Dermis microvascular lymphatic vessel endothelial cell (primary cell): ENCODE measurements at regions not wholly inside any gene's neighbourhood (a gene's known extent, or its start where the extent isn't known, plus 50 kb on each side); places are given as distances from the start of the nearest gene placed in this dataset.
"Not testable (repeated sequence)": the region's sequence is repeated elsewhere in the genome, so short reads cannot be mapped to it uniquely, and the experiment has no call there.

Experiments
- DNase-seq, 2 donors: peaks; one replicate each; pipeline versions ENCODE4 v3.0.0 to v3.0.0-alpha.2; 2010; ENCODE audit warnings: low read depth in 2 of 2

GRCh38 chr14:26304056-26304455 is 293.8 kb downstream of the NOVA1 start:
- DNase-seq, result no peak

GRCh38 chr14:26293909-26294308 is 303.9 kb downstream of the NOVA1 start:
- no peak for DNase-seq

- DNase-seq, result no peak
These were observed 307.8 kb downstream of the NOVA1 start for GRCh38 chr14:26289891-26290486.

GRCh38 chr14:26286913-26287205 is 311.0 kb downstream of the NOVA1 start:
- DNase-seq, result no peak

GRCh38 chr14:26286081-26286912 is 311.5 kb downstream of the NOVA1 start:
- DNase-seq, result no peak

GRCh38 chr14:26282578-26282977 is 315.3 kb downstream of the NOVA1 start:
- no peak for DNase-seq

GRCh38 chr14:26282011-26282410 is 315.8 kb downstream of the NOVA1 start:
- not testable (repeated sequence) for DNase-seq

GRCh38 chr14:26281280-26281998 is 316.4 kb downstream of the NOVA1 start:
- no peak for DNase-seq

- DNase-seq, result no peak
These were observed 321.1 kb downstream of the NOVA1 start for GRCh38 chr14:26276757-26277156.

- no peak for DNase-seq
These were observed 332.6 kb downstream of the NOVA1 start for GRCh38 chr14:26265170-26265685.

GRCh38 chr14:26261368-26262122 is 336.3 kb downstream of the NOVA1 start:
- DNase-seq, result no peak

GRCh38 chr14:26255213-26255612 is 342.6 kb downstream of the NOVA1 start:
- DNase-seq, result no peak

GRCh38 chr14:26252176-26252575 is 345.7 kb downstream of the NOVA1 start:
- DNase-seq, result no peak

- DNase-seq, result no peak
These were observed 364.7 kb downstream of the NOVA1 start for GRCh38 chr14:26233118-26233517.

- no peak for DNase-seq
These were observed 379.0 kb downstream of the NOVA1 start for GRCh38 chr14:26218861-26219260.

GRCh38 chr14:26217778-26218177 is 380.1 kb downstream of the NOVA1 start:
- no peak for DNase-seq

GRCh38 chr14:26216786-26217185 is 381.0 kb downstream of the NOVA1 start:
- no peak for DNase-seq

- no peak for DNase-seq
These were observed 383.8 kb downstream of the NOVA1 start for GRCh38 chr14:26213846-26214575.

GRCh38 chr14:26209699-26210098 is 388.1 kb downstream of the NOVA1 start:
- no peak for DNase-seq

- no peak for DNase-seq
These were observed 391.2 kb downstream of the NOVA1 start for GRCh38 chr14:26206640-26207039.
